OCI-M1 (cell line): ENCODE measurements at regions not wholly inside any gene's neighbourhood (a gene's known extent, or its start where the extent isn't known, plus 50 kb on each side); places are given as distances from the start of the nearest gene placed in this dataset.
A peak's percentile ranks its signal among the peaks of the same experiment; 100 is the strongest.

Experiments used
- DNase-seq: peaks from one replicate; lab custom pipeline; 2025; lab: John Stamatoyannopoulos, UW

GRCh38 chr3:6098516-6099157, 762.3 kb upstream of the GRM7 start:
- no peak for DNase-seq

- no peak for DNase-seq
These were observed 761.3 kb upstream of the GRM7 start for GRCh38 chr3:6099458-6100075.

GRCh38 chr3:6105187-6105586, 755.7 kb upstream of the GRM7 start:
- no peak for DNase-seq

GRCh38 chr3:6108957-6109356, 752.0 kb upstream of the GRM7 start:
- DNase-seq, result no peak

- no peak for DNase-seq
These were observed 750.5 kb upstream of the GRM7 start for GRCh38 chr3:6110451-6110850.

GRCh38 chr3:6112546-6112945, 748.4 kb upstream of the GRM7 start:
- DNase-seq, result no peak

- no peak for DNase-seq
These were observed 747.6 kb upstream of the GRM7 start for GRCh38 chr3:6113338-6113737.

- no peak for DNase-seq
These were observed 741.5 kb upstream of the GRM7 start for GRCh38 chr3:6119367-6119766.

GRCh38 chr3:6120786-6121185, 740.1 kb upstream of the GRM7 start:
- no peak for DNase-seq

GRCh38 chr3:6124875-6125274, 736.0 kb upstream of the GRM7 start:
- no peak for DNase-seq

GRCh38 chr3:6125520-6125919, 735.4 kb upstream of the GRM7 start:
- no peak for DNase-seq

- DNase-seq, result no peak
These were observed 728.1 kb upstream of the GRM7 start for GRCh38 chr3:6132684-6133432.

GRCh38 chr3:6142707-6143106, 718.2 kb upstream of the GRM7 start:
- DNase-seq, result no peak

- no peak for DNase-seq
These were observed 713.0 kb upstream of the GRM7 start for GRCh38 chr3:6147883-6148282.

- no peak for DNase-seq
These were observed 705.1 kb upstream of the GRM7 start for GRCh38 chr3:6155650-6156338.

GRCh38 chr3:6165951-6166350, 695.0 kb upstream of the GRM7 start:
- DNase-seq, result no peak

- DNase-seq, result peak; percentile 70
These were observed 692.7 kb upstream of the GRM7 start for GRCh38 chr3:6168256-6168655.

GRCh38 chr3:6172871-6173642, 687.9 kb upstream of the GRM7 start:
- DNase-seq, result no peak

GRCh38 chr3:6177417-6177816, 683.5 kb upstream of the GRM7 start:
- no peak for DNase-seq

- no peak for DNase-seq
These were observed 681.2 kb upstream of the GRM7 start for GRCh38 chr3:6179761-6180160.

- DNase-seq, result no peak
These were observed 680.7 kb upstream of the GRM7 start for GRCh38 chr3:6180171-6180570.

- no peak for DNase-seq
These were observed 678.4 kb upstream of the GRM7 start for GRCh38 chr3:6182476-6182875.
